ENCODE measurements at regions not wholly inside any gene's neighbourhood (a gene's known extent, or its start where the extent isn't known, plus 50 kb on each side); places are given as distances from the start of the nearest gene placed in this dataset.

GRCh38 chr6:20031342-20031741 lies 180.9 kb downstream of the MBOAT1 start:
- TF ChIP-seq CTCF (IDR thresholded peaks at IDR 0.05; ENCODE audit: insufficient read depth, low read length, poor library complexity, severe bottlenecking), result no peak
- no peaks in the 10 kb centered on the region for H3K36me3 ChIP-seq (ENCODE audit: control insufficient read depth, insufficient read depth, low read length)
- peaks cover 10% of the 10 kb centered on the region for H3K27me3 ChIP-seq (ENCODE audit: control insufficient read depth, insufficient read depth, low read length)
- H3K4me3 ChIP-seq (ENCODE audit: low read depth, low read length), result no peak overlapping the region
- no peak for DNase-seq (ENCODE audit: low read depth)

- peaks cover 10% of the 10 kb centered on the region for H3K27me3 ChIP-seq (ENCODE audit: control insufficient read depth, insufficient read depth, low read length)
- H3K4me3 ChIP-seq (ENCODE audit: low read depth, low read length), result no peak overlapping the region
- TF ChIP-seq CTCF (IDR thresholded peaks at IDR 0.05; ENCODE audit: insufficient read depth, low read length, poor library complexity, severe bottlenecking), result no peak
- no peak for DNase-seq (ENCODE audit: low read depth)
- no peaks in the 10 kb centered on the region for H3K36me3 ChIP-seq (ENCODE audit: control insufficient read depth, insufficient read depth, low read length)
Observed at GRCh38 chr6:20033697-20034407, 178.4 kb downstream of the MBOAT1 start.

- TF ChIP-seq CTCF (IDR thresholded peaks at IDR 0.05; ENCODE audit: insufficient read depth, low read length, poor library complexity, severe bottlenecking), result no peak
- peaks cover 10% of the 10 kb centered on the region for H3K27me3 ChIP-seq (ENCODE audit: control insufficient read depth, insufficient read depth, low read length)
- H3K36me3 ChIP-seq (ENCODE audit: control insufficient read depth, insufficient read depth, low read length), result no peaks in the 10 kb centered on the region
- DNase-seq (ENCODE audit: low read depth), result no peak
- no peak overlapping the region for H3K4me3 ChIP-seq (ENCODE audit: low read depth, low read length)
Observed at GRCh38 chr6:20034408-20034769, 177.9 kb downstream of the MBOAT1 start.

GRCh38 chr6:20036141-20036677 lies 176.1 kb downstream of the MBOAT1 start:
- H3K4me3 ChIP-seq (ENCODE audit: low read depth, low read length), result no peak overlapping the region
- no peak for TF ChIP-seq CTCF (IDR thresholded peaks at IDR 0.05; ENCODE audit: insufficient read depth, low read length, poor library complexity, severe bottlenecking)
- peaks cover 10% of the 10 kb centered on the region for H3K27me3 ChIP-seq (ENCODE audit: control insufficient read depth, insufficient read depth, low read length)
- no peak for DNase-seq (ENCODE audit: low read depth)
- no peaks in the 10 kb centered on the region for H3K36me3 ChIP-seq (ENCODE audit: control insufficient read depth, insufficient read depth, low read length)

DNA sequence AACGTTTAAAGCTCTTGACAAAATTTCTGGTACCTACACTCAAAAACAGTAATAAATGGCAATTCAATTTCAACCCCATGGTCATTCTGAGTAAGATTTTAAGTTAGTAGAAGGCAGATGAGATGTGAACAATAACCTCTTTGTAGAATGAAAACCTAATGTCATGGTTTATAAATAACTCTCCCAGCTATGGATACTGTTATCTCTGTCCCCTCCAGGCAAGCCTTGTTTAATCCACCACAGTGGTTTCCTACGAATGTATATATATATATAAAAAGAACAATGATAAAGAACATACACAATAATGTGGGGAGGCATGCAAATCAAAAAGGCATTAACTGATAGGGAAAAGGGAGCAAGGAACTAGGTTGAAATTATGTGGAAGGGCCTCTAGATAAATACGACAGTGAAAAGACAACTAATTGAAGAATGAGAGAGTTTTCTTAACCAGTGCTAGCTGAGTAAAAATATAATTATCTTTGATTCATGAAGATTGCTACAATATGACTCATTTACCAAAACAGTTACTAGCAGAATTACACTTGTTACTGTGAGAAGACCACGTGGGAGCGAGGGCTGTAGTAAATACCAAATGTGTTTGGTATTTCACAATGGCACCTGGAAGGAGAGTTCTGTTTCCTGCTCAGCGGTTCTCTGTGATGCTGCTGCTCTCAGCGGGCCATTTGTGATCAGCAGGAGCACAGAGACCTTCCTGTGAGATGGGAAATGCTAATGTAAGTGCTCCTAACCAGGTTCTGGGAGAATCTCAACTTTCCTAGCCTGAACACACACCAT lies 173.7 kb downstream of the MBOAT1 start:
- DNase-seq (ENCODE audit: low read depth), result peak; percentile 10
- no peak overlapping the region for H3K4me3 ChIP-seq (ENCODE audit: low read depth, low read length)
- H3K27me3 ChIP-seq (ENCODE audit: control insufficient read depth, insufficient read depth, low read length), result no peaks in the 10 kb centered on the region
- no peak for TF ChIP-seq CTCF (IDR thresholded peaks at IDR 0.05; ENCODE audit: insufficient read depth, low read length, poor library complexity, severe bottlenecking)
- no peaks in the 10 kb centered on the region for H3K36me3 ChIP-seq (ENCODE audit: control insufficient read depth, insufficient read depth, low read length)
